GM21447 (cell line): ENCODE measurements at regions not wholly inside any gene's neighbourhood (a gene's known extent, or its start where the extent isn't known, plus 50 kb on each side); places are given as distances from the start of the nearest gene placed in this dataset.

Experiments used
- ATAC-seq: cut with Tn5 transposase; IDR thresholded peaks from one replicate; pipeline ENCODE4 v1.9.1; 2021; ENCODE audit not compliant: unreplicated experiment

DNA sequence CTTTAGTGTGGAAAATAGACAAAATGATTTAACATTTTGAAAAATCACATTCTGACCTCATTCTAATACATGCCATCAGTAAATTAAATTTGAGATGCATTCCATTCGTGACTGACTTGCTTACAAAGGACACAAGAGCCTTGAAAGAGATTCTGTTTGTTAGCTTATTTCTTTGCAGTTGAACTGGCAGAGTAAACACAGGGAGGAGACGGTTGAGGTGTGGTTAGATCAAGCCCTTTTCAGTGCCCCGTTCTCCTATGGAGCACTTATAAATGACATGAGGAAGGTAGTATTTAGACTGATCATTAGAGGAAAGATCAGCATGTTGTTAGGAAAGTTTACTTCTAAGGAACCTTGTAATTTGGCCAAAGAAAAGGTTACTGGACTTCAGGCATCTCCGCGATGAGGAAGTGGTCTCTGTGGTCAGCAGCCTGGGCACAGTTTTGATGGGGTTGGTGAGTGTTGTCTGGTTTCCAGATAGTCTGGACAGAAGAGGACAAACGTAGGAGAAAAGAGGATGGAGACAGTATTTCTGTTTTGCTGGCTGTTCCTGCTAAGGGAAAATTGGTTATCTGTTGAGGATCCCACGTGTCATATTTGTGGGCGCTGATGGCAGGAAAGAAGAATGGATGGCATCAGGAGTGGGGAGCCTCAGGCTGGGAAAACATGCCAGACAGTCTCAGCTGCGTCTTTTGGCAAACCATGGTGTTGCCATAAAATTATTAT lies 328.9 kb upstream of the TBL1XR1 start:
- no peak for ATAC-seq

GRCh38 chr3:177527182-177527581 lies 329.9 kb upstream of the TBL1XR1 start:
- ATAC-seq = no peak

DNA sequence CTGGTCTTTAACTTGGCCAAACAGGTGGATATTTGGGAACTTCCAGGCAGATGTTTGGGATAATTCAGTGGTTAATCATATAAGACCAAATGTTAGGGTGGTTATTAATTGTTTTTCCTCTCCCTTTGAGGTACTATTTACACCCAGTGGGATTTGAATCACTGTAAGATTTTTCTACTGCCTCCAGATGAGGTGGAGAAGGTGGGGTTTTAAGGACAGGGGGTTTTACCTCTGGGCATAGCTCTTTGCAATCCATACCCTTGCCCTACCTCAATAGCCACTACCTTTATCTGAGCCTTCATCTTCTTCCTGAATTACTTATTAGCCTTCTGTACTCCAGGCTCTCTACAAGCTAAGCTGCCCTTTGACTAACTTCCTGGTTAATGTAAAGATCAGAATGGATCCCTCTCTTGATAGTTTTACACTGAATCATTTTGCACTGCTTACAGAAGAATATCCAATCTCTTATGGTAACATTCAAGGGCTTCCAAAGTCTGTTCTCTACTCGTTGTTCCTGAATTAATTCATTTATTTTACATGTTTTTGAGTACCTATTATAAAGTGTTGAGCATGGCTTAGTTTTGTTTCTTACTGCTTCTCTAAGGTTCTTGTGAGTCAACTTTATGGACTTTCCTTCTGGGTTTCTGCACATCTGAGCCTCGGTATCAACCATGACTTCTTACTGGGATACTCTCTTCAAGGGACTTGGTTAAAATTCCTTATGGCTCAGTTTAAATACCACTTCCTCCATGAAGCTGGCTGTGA lies 331.2 kb upstream of the TBL1XR1 start:
- no peak for ATAC-seq

DNA sequence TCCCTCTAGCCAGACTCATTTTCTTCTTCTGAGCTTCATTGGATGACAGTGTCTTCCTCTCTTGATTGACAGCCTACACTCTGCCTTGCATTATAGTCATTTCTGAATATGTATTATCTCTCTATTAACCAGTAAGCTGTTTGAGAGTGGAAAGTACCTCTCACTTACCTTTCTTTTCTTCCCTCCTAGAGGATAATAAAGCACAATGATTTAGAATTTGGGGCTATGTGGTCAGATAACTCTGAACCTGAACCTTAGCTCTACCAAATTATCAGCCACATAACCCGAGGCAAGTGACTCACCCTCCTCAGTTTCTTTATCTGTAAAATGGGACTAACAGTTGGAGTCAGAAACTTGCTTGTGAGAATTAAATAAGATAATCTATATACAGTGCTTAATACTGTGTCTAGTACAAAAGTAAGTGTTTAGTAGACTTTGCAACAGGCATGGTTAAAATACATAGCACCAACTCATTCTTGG lies 331.8 kb upstream of the TBL1XR1 start:
- no peak for ATAC-seq

DNA sequence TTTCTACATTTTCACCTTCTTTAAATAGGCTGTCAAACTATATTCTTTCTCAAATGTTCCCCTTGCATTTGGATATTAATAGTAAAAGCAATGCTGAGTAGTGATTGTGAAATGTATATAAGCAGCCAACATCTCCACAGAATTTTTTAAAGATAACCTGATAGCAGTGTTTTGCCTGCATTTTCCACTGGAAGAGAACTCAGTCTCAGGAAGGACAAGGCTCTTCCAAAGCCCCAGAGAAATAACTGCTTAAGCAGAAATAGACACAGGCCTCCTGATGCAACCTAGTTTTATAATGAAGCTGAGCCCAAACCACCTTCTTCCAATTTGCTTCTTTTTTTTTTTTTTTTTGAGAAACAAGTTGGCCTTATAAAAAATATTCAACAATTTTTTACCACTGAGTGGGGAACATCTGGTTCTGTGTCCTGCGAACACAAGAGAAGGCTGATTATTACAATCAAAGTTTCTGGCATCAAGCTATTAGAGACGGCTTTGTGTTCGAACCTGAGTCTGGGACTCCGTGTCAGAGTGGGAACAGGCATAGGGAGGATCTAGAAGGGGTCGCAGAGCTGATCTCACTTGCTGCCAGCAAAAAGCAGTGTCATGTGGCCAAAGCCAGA lies 332.5 kb upstream of the TBL1XR1 start:
- ATAC-seq = no peak

DNA sequence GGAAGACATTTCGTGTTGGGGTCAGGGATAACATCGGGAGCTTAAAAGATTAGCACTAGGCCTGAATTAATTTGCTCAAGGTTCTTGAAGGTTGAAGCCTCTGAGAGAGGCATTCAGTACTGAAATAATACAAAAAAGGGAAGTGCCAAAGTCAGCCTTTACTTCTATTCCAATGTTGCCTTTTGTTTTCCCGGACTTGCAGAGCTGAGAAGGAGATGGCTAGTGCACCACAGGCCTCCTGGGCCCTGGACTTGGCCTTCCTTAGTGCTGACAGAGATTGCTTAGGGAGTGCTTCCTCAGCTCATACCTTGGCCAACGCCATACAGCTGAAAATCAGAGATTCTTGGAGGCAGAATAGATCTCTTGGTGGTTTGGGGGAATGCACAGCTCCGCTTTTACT lies 333.6 kb upstream of the TBL1XR1 start:
- no peak for ATAC-seq

DNA sequence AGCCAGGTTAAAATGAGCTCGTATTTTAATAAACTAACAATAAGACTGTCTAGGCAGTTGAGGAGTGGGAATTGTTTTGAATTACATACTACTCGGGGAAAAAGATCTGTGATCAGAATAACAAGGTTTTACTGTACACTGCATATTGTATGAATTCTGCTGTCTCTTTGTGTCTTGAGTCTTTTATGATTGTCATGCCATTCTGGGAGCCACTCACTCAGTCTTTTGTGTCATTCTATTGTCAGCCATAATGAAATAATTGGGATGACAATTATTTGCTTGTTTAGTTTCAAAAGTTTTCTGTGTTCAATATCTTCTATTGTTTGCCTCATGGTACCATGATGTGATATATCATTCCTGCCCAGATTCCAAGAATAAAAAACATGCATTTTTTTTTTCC lies 339.6 kb upstream of the TBL1XR1 start:
- no peak for ATAC-seq

DNA sequence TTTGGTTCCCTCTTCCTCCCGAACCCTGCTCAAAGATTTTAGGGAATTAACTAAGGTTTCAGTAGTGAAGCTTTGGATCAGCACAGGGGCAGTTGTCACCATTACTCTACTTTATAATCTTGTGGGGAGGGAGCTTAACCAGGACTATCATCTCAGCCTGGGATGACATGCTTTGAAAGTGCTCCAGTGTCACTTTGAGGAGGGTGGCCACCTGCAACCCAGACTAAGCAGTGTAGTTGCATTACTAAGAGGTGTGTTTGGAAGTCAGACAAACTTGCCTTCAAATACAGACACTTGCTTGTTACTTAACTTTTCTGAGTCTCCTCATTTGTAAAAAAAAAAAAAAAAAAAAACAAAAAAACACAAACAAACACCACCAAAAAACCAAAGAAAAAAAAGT lies 340.3 kb upstream of the TBL1XR1 start:
- no peak for ATAC-seq

- no peak for ATAC-seq
Measured at GRCh38 chr3:177538048-177538749, 340.9 kb upstream of the TBL1XR1 start.

DNA sequence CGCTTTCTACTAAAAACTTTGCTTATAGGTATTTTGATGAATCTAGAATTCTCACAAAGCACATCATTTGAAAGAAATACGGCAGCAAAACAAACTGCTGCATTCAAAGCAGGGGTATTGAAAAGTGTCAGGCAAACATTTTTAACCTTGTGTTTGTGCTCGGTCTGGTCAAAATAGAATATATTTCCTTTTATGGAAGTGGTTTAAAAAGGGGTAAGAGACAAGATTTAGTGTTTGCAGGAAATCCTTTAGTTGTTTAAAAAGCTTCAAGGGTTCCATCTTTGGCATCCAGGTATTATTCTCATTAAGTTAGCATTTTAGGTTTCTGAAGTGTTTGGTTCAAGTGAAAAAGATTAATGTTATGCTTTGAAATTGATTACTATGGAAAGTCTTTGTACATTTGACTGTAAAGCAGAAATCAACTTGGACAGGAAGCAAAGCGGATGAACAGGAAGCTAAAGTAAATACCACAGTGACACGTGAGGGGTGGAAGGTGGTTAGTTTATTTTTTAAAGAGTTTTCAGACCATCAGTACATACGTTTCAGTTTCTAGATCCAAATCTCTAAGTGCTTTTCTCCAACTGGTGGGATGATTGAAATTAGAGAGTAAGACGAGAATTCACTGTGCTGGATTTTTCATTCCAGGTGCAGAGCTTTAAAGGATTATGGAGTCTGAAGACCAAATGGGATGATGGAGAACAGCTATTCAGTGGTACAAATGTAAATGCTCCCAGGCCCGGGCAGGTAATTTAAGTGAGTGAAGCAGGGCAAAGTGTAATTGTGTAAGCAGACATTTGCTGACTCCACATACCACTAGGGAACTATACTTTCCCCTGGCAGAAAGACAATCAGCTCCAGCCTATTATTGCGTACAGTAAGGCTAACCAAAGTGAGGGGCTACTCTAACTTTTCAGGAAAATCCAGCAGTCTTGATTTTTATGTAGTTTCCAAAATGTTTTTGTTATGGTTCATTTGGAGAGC lies 341.8 kb upstream of the TBL1XR1 start:
- ATAC-seq = peak; percentile 94

- ATAC-seq = no peak
Measured at GRCh38 chr3:177541541-177541940, 344.3 kb upstream of the TBL1XR1 start.

DNA sequence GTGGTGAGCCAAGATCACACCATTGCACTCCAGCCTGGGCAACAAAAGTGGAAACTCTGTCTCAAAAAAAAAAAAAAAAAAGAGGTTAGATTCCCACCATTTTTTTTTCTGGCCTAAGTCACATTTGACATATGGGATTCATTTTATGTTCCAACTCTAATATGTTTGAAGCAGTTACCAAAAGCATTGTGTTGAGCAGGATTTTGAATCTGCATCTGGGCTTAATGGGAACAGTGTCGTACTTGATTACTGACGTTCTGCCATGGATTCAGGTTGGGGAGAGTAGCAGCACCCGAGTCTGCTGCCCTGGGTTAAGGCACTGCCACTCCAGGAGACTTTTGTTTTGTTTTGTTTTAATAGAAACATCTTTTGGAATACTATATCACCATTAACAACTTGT lies 348.7 kb upstream of the TBL1XR1 start:
- no peak for ATAC-seq

GRCh38 chr3:177547711-177548350 lies 350.5 kb upstream of the TBL1XR1 start:
- ATAC-seq = no peak

DNA sequence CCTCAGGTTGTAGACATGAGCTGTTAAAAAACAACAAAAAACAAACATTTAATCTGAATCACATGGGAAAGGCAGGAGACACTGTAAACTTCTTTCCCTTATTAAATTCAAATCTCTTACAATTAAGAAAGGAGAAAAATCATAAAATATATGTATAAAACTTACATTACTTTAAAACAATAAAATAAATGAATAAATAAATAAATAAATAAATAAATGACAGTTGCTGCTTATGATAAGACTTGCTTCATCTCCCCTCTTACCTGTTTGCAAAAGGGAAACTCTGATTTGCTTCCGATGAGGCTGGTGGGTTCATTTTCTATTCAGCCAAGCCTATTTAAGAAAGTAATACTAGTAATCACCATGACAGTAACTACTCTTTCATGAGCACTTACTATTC lies 353.4 kb upstream of the TBL1XR1 start:
- no peak for ATAC-seq

DNA sequence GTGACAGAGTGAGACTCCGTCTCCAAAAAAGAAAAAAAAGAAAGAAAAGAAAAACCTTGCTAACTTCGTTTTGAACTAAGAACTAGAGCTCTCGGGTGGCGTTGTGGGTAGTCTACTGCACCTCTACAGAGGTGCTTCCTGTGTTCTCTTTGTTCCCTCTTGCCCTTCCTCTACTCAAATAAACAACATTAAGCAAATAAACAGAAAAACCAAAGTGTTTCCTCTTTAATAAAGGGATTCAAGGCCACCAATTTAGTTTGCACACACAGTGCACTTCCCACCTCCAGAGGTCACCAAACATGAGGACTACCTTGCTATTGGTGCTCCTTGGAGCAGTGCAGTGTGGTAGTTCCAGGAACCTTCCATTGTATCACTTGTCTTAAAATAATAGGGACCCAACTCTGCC lies 354.2 kb upstream of the TBL1XR1 start:
- no peak for ATAC-seq

DNA sequence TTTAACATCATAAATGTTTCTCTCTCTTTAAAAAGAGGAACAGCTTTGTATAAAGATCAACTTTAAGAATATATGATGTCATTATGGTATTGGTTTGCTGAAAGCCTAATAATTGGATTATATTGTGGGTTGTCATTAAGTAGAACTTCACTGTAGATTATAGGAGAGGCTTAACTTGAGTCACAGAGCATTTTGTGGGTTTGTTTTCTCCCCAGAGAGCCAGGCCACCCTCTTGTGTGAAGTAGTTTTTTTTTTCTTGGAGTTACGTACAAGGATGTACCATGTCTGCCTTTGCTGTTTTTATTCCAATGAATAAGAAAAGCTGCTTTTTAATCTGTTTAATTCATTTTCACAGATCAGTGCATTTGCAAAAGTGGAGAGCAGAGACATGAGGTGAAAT lies 354.8 kb upstream of the TBL1XR1 start:
- ATAC-seq = no peak

DNA sequence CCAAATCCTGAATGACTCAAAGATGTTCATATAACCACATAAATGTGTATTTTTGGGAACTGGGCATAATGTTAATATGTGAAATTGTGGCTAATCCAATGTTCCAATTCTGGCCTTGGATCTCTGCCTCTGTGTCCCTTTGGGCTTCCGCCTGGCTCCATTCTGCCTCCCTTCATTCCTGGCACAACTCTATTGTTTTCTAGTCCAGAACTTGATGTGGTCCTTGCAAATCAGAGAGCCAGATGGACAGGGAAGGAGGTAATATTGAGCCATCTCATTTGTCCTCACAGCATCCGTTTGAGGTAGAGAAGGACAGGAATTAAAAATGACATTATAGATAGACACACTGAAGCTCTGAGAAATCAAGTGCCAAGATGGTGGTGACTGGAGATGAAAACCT lies 355.7 kb upstream of the TBL1XR1 start:
- ATAC-seq = no peak

- ATAC-seq = no peak
Measured at GRCh38 chr3:177553579-177553978, 356.3 kb upstream of the TBL1XR1 start.

DNA sequence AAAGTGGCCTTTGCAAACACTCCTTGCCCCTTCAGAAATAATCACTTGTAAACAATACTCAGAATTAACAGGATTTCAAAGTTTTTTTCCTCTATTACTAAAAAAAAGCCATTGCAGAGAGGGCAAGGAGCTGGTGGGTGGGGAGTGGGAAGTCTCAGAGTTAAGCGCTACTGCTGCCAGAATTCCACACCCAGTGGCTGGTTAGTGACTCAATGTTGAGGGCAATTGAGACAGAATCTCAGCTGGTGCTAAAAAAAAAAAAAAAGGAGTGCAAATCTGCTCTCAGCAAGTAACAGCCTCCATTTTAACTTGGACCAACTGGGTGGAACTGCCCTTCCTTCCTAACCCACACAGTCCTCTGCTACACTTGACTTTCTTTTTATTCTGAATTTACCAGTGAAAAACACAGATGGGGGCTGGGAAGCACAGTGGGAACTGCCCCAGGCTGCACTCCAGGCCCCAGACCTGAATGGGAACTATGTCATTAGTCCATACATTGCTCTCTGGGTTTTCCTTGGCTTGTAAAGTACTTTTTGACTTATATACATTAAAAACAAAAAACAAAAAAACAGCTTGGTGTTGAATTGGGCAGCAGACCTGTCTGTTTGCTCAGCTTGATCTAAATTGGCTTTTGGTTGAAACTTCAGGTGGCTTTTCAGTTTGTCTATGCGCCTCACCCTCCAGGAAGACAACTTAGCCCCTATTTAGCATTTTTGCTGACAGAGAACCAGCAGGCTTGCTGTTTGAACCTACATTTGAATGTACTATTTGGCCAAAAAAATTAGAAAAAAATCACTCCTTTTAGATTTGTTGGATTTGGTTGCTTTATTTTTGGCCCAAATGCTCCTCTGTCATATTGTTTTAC lies 357.8 kb upstream of the TBL1XR1 start:
- no peak for ATAC-seq
